ENCODE measurements at regions not wholly inside any gene's neighbourhood (a gene's known extent, or its start where the extent isn't known, plus 50 kb on each side); places are given as distances from the start of the nearest gene placed in this dataset.

DNA sequence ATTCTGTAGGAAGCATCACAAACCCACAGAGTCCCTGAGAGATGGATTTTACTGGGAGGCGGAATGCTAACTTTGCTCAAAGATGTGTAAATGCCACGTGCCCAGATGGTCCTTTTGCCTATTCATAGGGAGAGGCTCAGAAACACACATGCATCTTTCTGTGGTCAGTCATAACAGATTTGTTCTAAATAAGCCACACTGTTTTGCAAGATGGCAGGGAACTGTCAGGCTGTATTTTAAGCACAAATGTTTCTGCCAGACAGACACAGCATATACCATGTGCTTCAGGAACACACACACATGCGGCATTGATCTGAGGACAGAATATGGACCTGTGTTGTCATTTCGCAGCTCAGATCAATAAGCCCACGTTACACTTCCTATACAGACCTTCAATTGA is 312.0 kb downstream of the GPD2 start:
- TF ChIP-seq POLR2AphosphoS5 (IDR thresholded peaks at IDR 0.05) (no peak), EZH2 (IDR thresholded peaks at IDR 0.05; ENCODE audit: borderline replicate concordance, insufficient read depth, low read length, poor library complexity, severe bottlenecking) (no peak), MXI1 (conservative IDR thresholded peaks at IDR 0.05; ENCODE audit: poor library complexity, severe bottlenecking) (no peak), SMC3 (conservative IDR thresholded peaks at IDR 0.05; ENCODE audit: poor library complexity) (no peak), TAF1 (IDR thresholded peaks at IDR 0.05; ENCODE audit: low read depth) (no peak), REST (IDR thresholded peaks at IDR 0.05; ENCODE audit: borderline replicate concordance) (no peak), CTCF (IDR thresholded peaks at IDR 0.05; ENCODE audit: poor library complexity, severe bottlenecking) (no peak), EP300 (conservative IDR thresholded peaks at IDR 0.05; ENCODE audit: poor library complexity, severe bottlenecking) (no peak), RAD21 (conservative IDR thresholded peaks at IDR 0.05) (no peak)
- no peaks in the 10 kb centered on the region for H3K9me3 ChIP-seq (ENCODE audit: low read length)
- H3K36me3 ChIP-seq (ENCODE audit: insufficient read depth, low read length) = no peaks in the 10 kb centered on the region
- H3K9me2 ChIP-seq (ENCODE audit: insufficient read depth, low read length) = no peaks in the 10 kb centered on the region
- no peaks in the 10 kb centered on the region for H3K27me3 ChIP-seq (ENCODE audit: insufficient read depth, low read depth, low read length)
- no peak overlapping the region for H3K4me3 ChIP-seq (ENCODE audit: low read length)
- H3K4me2 ChIP-seq (ENCODE audit: low read length) = no peak overlapping the region
- H4K20me1 ChIP-seq (ENCODE audit: insufficient read depth) = no peaks in the 10 kb centered on the region
- H3K27ac ChIP-seq (ENCODE audit: low read length) = no peak overlapping the region
- H3F3A ChIP-seq (ENCODE audit: insufficient read depth, low read length, poor library complexity, severe bottlenecking) = no peaks in the 10 kb centered on the region
- no peak overlapping the region for H3K9ac ChIP-seq (ENCODE audit: low read length)
- no peak overlapping the region for H2AFZ ChIP-seq (ENCODE audit: low read depth, low read length)
- no peaks in the 10 kb centered on the region for H3K79me2 ChIP-seq (replicated peaks; ENCODE audit: insufficient read depth, low read length)

DNA sequence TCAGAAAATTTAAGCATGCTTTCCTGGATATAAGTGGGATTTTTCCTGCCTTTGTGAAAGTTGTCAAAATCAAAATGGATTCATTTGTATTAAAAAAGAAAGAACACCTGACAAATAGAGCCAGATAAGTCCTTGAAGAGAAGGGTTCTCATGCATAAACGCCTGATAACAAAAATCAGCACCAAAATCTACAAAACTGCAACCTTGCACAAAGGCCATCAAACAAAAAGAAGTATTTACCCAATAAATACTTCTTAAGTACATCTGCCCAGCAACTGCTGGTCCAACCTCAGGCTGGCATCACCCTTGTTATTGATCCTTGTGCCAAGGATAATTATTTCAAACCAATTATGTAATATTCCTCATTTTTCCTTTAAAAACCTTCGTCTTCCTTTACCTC is 315.9 kb downstream of the GPD2 start:
- TF ChIP-seq POLR2AphosphoS5 (IDR thresholded peaks at IDR 0.05) (no peak), MXI1 (conservative IDR thresholded peaks at IDR 0.05; ENCODE audit: poor library complexity, severe bottlenecking) (no peak), EP300 (conservative IDR thresholded peaks at IDR 0.05; ENCODE audit: poor library complexity, severe bottlenecking) (no peak), EZH2 (IDR thresholded peaks at IDR 0.05; ENCODE audit: borderline replicate concordance, insufficient read depth, low read length, poor library complexity, severe bottlenecking) (no peak), SMC3 (conservative IDR thresholded peaks at IDR 0.05; ENCODE audit: poor library complexity) (no peak), CTCF (IDR thresholded peaks at IDR 0.05; ENCODE audit: poor library complexity, severe bottlenecking) (no peak), TAF1 (IDR thresholded peaks at IDR 0.05; ENCODE audit: low read depth) (no peak), RAD21 (conservative IDR thresholded peaks at IDR 0.05) (no peak), REST (IDR thresholded peaks at IDR 0.05; ENCODE audit: borderline replicate concordance) (no peak)
- Histone ChIP-seq H4K20me1 (ENCODE audit: insufficient read depth) (no peaks in the 10 kb centered on the region), H3K4me3 (ENCODE audit: low read length) (no peak overlapping the region), H3K9ac (ENCODE audit: low read length) (no peak overlapping the region), H3K4me2 (ENCODE audit: low read length) (no peak overlapping the region), H2AFZ (ENCODE audit: low read depth, low read length) (no peak overlapping the region), H3K79me2 (replicated peaks; ENCODE audit: insufficient read depth, low read length) (no peaks in the 10 kb centered on the region), H3K36me3 (ENCODE audit: insufficient read depth, low read length) (no peaks in the 10 kb centered on the region), H3F3A (ENCODE audit: insufficient read depth, low read length, poor library complexity, severe bottlenecking) (no peaks in the 10 kb centered on the region), H3K9me2 (ENCODE audit: insufficient read depth, low read length) (no peaks in the 10 kb centered on the region), H3K9me3 (ENCODE audit: low read length) (no peaks in the 10 kb centered on the region), H3K27ac (ENCODE audit: low read length) (no peak overlapping the region), H3K27me3 (ENCODE audit: insufficient read depth, low read depth, low read length) (no peaks in the 10 kb centered on the region)
